ENCODE measurements at regions not wholly inside any gene's neighbourhood (a gene's known extent, or its start where the extent isn't known, plus 50 kb on each side); places are given as distances from the start of the nearest gene placed in this dataset.

DNA sequence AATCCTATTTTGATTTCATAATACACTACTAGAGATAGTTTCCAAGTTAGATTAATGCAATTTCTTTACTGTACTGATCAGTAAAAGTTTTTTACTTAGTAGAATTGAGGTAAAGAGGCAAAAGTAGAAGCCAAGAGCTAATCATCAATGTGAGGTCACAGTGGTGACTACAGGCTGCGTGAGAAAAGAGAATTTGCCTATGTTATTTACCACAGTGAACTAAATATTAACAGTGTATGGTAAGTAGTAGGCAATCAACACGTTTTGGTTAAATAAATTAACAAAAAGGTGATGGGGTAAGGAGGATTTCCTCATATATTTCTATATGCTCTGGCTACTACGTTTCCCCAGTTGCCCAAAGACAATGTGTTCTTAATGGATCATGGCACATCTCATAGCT, 202.2 kb upstream of the CMC1 start:
- no peak for TF ChIP-seq ZBED1 (IDR thresholded peaks at IDR 0.05)
- TF ChIP-seq, protein P1, sequence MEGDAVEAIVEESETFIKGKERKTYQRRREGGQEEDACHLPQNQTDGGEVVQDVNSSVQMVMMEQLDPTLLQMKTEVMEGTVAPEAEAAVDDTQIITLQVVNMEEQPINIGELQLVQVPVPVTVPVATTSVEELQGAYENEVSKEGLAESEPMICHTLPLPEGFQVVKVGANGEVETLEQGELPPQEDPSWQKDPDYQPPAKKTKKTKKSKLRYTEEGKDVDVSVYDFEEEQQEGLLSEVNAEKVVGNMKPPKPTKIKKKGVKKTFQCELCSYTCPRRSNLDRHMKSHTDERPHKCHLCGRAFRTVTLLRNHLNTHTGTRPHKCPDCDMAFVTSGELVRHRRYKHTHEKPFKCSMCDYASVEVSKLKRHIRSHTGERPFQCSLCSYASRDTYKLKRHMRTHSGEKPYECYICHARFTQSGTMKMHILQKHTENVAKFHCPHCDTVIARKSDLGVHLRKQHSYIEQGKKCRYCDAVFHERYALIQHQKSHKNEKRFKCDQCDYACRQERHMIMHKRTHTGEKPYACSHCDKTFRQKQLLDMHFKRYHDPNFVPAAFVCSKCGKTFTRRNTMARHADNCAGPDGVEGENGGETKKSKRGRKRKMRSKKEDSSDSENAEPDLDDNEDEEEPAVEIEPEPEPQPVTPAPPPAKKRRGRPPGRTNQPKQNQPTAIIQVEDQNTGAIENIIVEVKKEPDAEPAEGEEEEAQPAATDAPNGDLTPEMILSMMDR (IDR thresholded peaks at IDR 0.05 in 2 of 3, conservative IDR thresholded peaks at IDR 0.05 in 1 of 3; ENCODE audit: insufficient read depth in 2 of 3, low read depth in 1 of 3, low read length in 3 of 3): no peak
- TF ChIP-seq JUND (IDR thresholded peaks at IDR 0.05; ENCODE audit: borderline replicate concordance, low read depth, low read length): no peak
- TF ChIP-seq JUND (tag; IDR thresholded peaks at IDR 0.05; ENCODE audit: borderline replicate concordance, low read depth, low read length): no peak
- TF ChIP-seq POLR2A (conservative IDR thresholded peaks at IDR 0.05): no peak
- TF ChIP-seq ARNT (IDR thresholded peaks at IDR 0.05): no peak
- TF ChIP-seq TEAD1 (CRISPR knock-in tag; IDR thresholded peaks at IDR 0.05): no peak
- TF ChIP-seq EP300 (IDR thresholded peaks at IDR 0.05; ENCODE audit: low read length): no peak
- no peak for TF ChIP-seq ZNF165 (CRISPR knock-in tag; IDR thresholded peaks at IDR 0.05; ENCODE audit: borderline replicate concordance)
- no peak for TF ChIP-seq FOXP1 (CRISPR knock-in tag; IDR thresholded peaks at IDR 0.05)
- TF ChIP-seq, protein P2, sequence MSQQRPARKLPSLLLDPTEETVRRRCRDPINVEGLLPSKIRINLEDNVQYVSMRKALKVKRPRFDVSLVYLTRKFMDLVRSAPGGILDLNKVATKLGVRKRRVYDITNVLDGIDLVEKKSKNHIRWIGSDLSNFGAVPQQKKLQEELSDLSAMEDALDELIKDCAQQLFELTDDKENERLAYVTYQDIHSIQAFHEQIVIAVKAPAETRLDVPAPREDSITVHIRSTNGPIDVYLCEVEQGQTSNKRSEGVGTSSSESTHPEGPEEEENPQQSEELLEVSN (IDR thresholded peaks at IDR 0.05; ENCODE audit: borderline replicate concordance in 1 of 2, extremely low read depth in 1 of 2, insufficient read depth in 1 of 2, insufficient read length in 1 of 2, low read depth in 1 of 2, low read length in 1 of 2, poor library complexity in 1 of 2, severe bottlenecking in 1 of 2): no peak
- no peak for TF ChIP-seq NCOA1 (IDR thresholded peaks at IDR 0.05; ENCODE audit: low read depth)
- TF ChIP-seq ZNF253 (CRISPR knock-in tag; conservative IDR thresholded peaks at IDR 0.05): no peak
- TF ChIP-seq FOXJ2 (tag; IDR thresholded peaks at IDR 0.05): no peak

Measured in K562 (cell line).